KMS-11 (cell line): ENCODE measurements at regions not wholly inside any gene's neighbourhood (a gene's known extent, or its start where the extent isn't known, plus 50 kb on each side); places are given as distances from the start of the nearest gene placed in this dataset.

Source experiments
- H2AFZ ChIP-seq: fragments of 200-600 bp; sonication (generic); 2 replicates; pipeline ENCODE4 v1.6.1; 2016; ENCODE audit warnings: antibody characterized with exemption, mixed run types, low read depth
- H3K27ac ChIP-seq: fragments of 200-600 bp; sonication (generic); 2 replicates; pipeline ENCODE4 v1.6.1; 2016; ENCODE audit warnings: mild to moderate bottlenecking, mixed run types
- H3K27me3 ChIP-seq: fragments of 200-600 bp; sonication (generic); 2 replicates; pipeline ENCODE4 v1.6.1; 2017; ENCODE audit warnings: mild to moderate bottlenecking, low read depth, mixed run types, moderate library complexity; ENCODE audit not compliant: insufficient read depth
- H3K36me3 ChIP-seq: fragments of 200-600 bp; sonication (generic); 2 replicates; pipeline ENCODE4 v1.6.1; 2017; ENCODE audit warnings: mild to moderate bottlenecking, mixed run types; ENCODE audit not compliant: insufficient read depth
- H3K4me1 ChIP-seq: fragments of 200-600 bp; sonication (generic); 2 replicates; pipeline ENCODE4 v1.6.1; 2016; ENCODE audit warnings: mild to moderate bottlenecking, low read depth, mixed run types; ENCODE audit not compliant: poor library complexity, severe bottlenecking
- H3K4me2 ChIP-seq: fragments of 200-600 bp; sonication (generic); 2 replicates; pipeline ENCODE4 v1.7.0; 2016; ENCODE audit warnings: mild to moderate bottlenecking, mixed run types
- H3K4me3 ChIP-seq: fragments of 200-600 bp; sonication (generic); IDR thresholded peaks from 2 replicates; pipeline ENCODE4 v1.6.1; 2017; ENCODE audit warnings: low read depth, low read length, mixed read lengths; ENCODE audit not compliant: insufficient read depth
- H3K79me2 ChIP-seq: fragments of 200-600 bp; sonication (generic); 2 replicates; pipeline ENCODE4 v1.6.1; 2016; ENCODE audit warnings: low read depth, mixed run types; ENCODE audit not compliant: insufficient read depth
- H3K9ac ChIP-seq: fragments of 200-600 bp; sonication (generic); 2 replicates; pipeline ENCODE4 v1.6.1; 2016; ENCODE audit warnings: mild to moderate bottlenecking, mixed run types
- H4K20me1 ChIP-seq: fragments of 200-600 bp; sonication (generic); 2 replicates; pipeline ENCODE4 v1.6.1; 2016; ENCODE audit warnings: mild to moderate bottlenecking, mixed run types; ENCODE audit not compliant: insufficient read depth
- CTCF ChIP-seq: fragments of 200-600 bp; sonication (generic); conservative IDR thresholded peaks from 2 replicates; pipeline ENCODE4 v1.6.1; 2017; ENCODE audit warnings: low read depth, mild to moderate bottlenecking, antibody characterized with exemption, low read length, moderate library complexity, mixed read lengths

GRCh38 chr9:21591221-21592062 lies 109.3 kb upstream of the IFNE start:
- Histone ChIP-seq H3K4me3 (no peak overlapping the region), H4K20me1 (no peaks in the 10 kb centered on the region), H3K4me1 (no peaks in the 10 kb centered on the region), H3K27ac (no peak overlapping the region), H3K27me3 (no peaks in the 10 kb centered on the region), H3K9ac (no peak overlapping the region), H3K4me2 (no peak overlapping the region), H3K79me2 (no peaks in the 10 kb centered on the region), H2AFZ (no peak overlapping the region), H3K36me3 (no peaks in the 10 kb centered on the region)
- no peak for TF ChIP-seq CTCF

DNA sequence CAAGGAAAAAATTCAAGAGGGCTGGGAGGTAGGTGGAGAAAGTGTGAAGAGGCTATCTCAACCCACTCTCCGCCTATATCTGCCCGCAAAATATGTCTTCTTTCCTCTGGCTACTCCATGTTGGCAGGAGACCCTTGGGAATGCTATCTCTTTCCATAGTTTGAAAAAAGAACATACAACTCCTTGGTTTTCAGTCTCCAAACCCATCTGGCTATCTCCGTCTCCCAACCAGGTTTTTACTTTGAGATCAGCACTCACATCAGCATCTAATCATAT lies 109.9 kb upstream of the IFNE start:
- no peak overlapping the region for H3K27ac ChIP-seq
- H3K36me3 ChIP-seq, result no peaks in the 10 kb centered on the region
- TF ChIP-seq CTCF, result no peak
- H3K27me3 ChIP-seq, result no peaks in the 10 kb centered on the region
- no peak overlapping the region for H3K4me2 ChIP-seq
- H3K4me1 ChIP-seq, result no peaks in the 10 kb centered on the region
- no peak overlapping the region for H3K4me3 ChIP-seq
- no peaks in the 10 kb centered on the region for H4K20me1 ChIP-seq
- H3K79me2 ChIP-seq, result no peaks in the 10 kb centered on the region
- no peak overlapping the region for H3K9ac ChIP-seq
- H2AFZ ChIP-seq, result no peak overlapping the region

DNA sequence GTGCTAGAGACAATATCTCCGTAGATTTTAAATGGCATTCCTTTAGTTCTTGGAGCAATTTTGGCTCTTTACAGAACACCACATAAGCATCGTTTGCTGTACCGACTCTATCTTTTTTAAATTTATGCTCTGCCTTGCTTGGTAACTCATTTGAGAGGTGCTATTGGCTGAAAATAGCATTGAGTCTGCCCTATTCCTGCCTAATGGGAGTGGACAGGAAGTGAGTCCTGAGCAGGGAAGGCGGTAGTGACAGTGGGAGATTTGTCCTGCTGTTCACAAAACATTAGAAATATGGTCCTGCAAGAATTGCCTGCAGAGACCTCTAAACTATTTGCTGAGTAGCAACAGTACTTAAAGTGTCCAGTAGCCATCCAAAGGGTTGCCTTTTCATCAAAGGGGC lies 115.2 kb upstream of the IFNE start:
- no peak overlapping the region for H2AFZ ChIP-seq

DNA sequence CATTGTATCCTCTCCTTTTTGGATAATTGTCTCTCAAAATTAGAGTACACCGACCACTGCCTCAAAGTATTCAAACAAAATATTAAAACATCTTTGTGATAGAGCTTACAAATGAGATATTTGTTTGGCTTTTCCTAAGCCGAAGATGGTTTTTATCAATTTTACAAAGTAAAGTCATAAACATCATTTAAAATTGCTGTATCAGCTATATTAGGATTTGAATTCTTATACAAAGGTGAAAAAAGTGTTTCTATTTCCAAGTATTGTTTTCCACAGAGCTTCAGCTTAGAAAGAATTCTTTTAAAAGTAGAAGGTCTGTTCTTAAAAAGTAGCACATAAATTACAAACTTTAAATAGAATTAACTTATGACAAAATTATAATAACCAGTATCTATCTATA lies 116.6 kb upstream of the IFNE start:
- H3K27ac ChIP-seq, result no peak overlapping the region
- H3K4me1 ChIP-seq, result no peaks in the 10 kb centered on the region
- H2AFZ ChIP-seq, result no peak overlapping the region
- no peak overlapping the region for H3K4me2 ChIP-seq
- no peak overlapping the region for H3K4me3 ChIP-seq
- no peaks in the 10 kb centered on the region for H4K20me1 ChIP-seq
- H3K79me2 ChIP-seq, result no peaks in the 10 kb centered on the region
- no peak for TF ChIP-seq CTCF
- no peaks in the 10 kb centered on the region for H3K27me3 ChIP-seq
- H3K36me3 ChIP-seq, result no peaks in the 10 kb centered on the region
- H3K9ac ChIP-seq, result no peak overlapping the region

More for the DNA sequence above, 115.2 kb upstream of the IFNE start:
- Histone ChIP-seq H3K4me1 (no peaks in the 10 kb centered on the region), H3K4me2 (no peak overlapping the region), H3K79me2 (no peaks in the 10 kb centered on the region), H3K27me3 (no peaks in the 10 kb centered on the region), H4K20me1 (no peaks in the 10 kb centered on the region), H3K9ac (no peak overlapping the region), H3K4me3 (no peak overlapping the region), H3K27ac (no peak overlapping the region), H3K36me3 (no peaks in the 10 kb centered on the region)
- no peak for TF ChIP-seq CTCF
